ENCODE measurements at regions not wholly inside any gene's neighbourhood (a gene's known extent, or its start where the extent isn't known, plus 50 kb on each side); places are given as distances from the start of the nearest gene placed in this dataset.

DNA sequence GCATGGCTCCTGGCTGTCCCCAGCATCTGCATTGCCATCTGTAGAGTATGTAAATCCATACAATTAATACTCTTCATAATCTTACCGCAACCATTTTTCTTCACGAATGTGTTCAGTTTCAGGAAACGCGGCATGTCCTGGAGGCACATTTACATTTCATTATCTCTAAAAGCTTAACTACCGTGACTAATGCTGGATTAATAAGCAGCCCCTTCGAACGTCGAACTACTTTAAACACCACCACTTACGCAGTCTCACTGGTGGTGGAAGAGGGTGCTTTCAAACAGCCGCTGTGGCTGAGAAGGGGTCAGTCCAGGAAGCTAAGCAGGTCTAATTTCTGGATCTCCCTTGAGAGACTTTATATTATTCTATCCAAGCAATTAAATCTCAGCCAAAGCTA, 85.6 kb downstream of the C5orf15 start:
- DNase-seq (ENCODE audit: low read depth in 4 of 4, low spot score in 3 of 4) = no peak

DNA sequence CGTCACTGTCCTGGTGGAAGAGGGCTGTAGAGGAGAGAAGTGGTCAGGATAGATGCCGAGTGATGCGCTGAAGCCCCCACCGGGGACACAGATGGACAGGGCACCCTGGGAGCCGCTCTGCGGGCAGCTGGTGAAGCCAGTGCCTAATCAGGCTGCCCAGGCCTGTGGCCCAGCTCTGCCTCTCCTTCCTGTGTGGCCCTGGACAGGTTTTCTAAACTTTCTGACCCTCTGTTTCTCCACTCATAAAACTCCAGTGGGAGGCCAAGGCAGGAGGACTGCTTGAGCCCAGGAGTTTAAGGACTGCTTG, 86.1 kb downstream of the C5orf15 start:
- DNase-seq (ENCODE audit: low read depth in 4 of 4, low spot score in 3 of 4) = no peak

- no peak for DNase-seq (ENCODE audit: low read depth in 4 of 4, low spot score in 3 of 4)
Observed at GRCh38 chr5:133881576-133882388, 86.6 kb downstream of the C5orf15 start.

DNA sequence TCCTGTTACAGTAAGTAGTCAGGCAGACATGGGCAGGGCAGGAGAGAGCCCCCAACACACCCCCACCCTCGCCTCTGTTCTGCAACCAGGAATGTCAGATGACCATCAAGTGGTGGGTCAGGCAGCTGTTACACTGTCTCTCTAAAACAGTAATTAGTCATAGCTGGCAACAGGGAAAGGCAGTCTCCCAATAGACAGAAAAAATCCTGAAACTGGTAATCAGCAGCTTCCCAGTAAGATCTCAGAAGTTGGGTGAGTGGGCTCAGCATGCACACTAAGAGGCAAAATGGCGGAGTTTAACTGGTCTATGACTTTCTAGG, 90.2 kb downstream of the C5orf15 start:
- no peak for DNase-seq (ENCODE audit: low read depth in 4 of 4, low spot score in 3 of 4)

DNA sequence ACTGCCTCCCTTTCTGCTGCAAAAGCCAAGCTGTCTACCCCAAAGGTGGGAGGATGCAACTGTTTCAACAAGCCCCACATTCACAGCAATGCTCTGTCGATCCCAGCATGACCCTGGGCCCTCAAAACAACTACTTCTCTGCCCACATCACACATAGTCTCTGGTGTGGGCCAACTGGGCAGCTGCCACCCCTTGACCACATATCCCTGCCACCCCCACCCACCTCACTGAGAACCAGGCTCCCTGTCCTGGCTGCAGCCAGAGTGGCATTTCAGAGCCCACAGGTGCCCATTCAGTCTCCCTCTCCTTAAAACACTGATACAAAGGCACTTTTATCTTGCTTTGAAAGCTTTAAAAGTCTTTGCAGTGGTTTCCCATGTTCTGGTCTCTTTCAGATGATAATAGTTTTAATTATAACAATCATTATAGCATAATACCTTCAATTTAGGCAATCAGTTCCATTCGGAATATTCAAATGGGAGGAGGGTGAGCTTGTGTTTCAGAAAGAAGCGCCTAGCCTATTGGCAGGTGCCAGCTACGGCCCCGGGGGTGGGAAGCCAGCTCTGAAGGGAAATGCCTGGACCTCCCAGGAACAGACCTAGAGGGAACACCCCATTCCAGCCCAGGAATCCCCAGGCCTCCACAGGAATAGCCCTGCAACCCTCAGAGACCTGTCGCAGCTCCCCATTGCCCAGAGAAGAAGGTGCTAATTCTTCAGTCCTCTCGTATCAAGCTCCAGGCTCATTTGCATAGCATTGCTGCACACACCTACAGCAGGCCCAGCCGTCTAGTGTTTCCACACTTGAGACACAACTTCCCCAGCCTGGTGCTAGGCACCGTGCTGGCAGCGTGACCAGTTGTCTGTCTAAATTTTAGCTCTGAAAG, 90.8 kb downstream of the C5orf15 start:
- DNase-seq (ENCODE audit: low read depth in 4 of 4, low spot score in 3 of 4) = no peak

DNA sequence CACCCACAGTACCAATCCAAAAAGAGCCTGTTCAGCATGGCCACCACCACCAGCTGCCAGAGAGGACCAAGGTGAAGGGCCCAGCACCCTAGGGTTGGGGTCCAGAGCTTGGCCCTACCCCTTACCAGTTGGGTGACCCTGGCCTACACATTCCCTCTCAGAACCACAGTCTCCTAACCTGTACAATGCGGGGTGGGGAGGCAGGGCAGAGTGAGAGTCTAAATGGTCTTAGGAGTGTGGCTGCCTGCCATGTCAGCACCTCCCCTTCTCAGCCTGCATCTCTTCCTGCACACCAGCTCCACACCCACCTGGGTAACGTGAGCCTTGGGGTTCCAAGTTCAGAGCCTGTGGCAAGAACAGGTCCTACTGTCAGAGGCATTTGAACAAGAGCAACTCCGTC, 92.2 kb downstream of the C5orf15 start:
- DNase-seq (ENCODE audit: low read depth in 4 of 4, low spot score in 3 of 4) = no peak

DNA sequence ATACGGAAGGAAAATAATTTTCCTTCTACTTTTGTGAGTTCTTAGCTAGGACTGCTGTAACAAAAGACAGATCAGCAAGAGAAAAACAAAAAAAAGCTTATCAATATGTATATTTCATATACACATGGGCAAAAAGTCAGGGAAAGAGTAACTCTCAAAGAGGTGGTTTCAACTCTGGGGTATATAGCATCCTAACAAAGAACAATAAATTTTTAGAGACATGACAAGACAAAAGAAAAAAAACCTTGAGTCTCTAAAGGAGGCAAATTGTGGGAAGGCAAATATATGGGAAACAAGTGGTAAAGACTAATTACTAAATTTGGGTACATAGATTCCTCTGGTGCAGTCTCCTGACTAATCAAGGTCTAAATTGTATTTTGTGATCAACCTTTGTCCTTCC, 93.2 kb downstream of the C5orf15 start:
- no peak for DNase-seq (ENCODE audit: low read depth in 4 of 4, low spot score in 3 of 4)

GRCh38 chr5:133873449-133873848, 95.0 kb downstream of the C5orf15 start:
- DNase-seq (ENCODE audit: low read depth in 4 of 4, low spot score in 3 of 4) = no peak

- DNase-seq (ENCODE audit: low read depth in 4 of 4, low spot score in 3 of 4) = no peak
Observed at GRCh38 chr5:133870661-133871060, 97.8 kb downstream of the C5orf15 start.

GRCh38 chr5:133869519-133870335, 98.7 kb downstream of the C5orf15 start:
- no peak for DNase-seq (ENCODE audit: low read depth in 4 of 4, low spot score in 3 of 4)

- DNase-seq (ENCODE audit: low read depth in 4 of 4, low spot score in 3 of 4) = peak; percentile 36 to 60 (median 51)
Observed at GRCh38 chr5:133868946-133869518, 99.4 kb downstream of the C5orf15 start.

DNA sequence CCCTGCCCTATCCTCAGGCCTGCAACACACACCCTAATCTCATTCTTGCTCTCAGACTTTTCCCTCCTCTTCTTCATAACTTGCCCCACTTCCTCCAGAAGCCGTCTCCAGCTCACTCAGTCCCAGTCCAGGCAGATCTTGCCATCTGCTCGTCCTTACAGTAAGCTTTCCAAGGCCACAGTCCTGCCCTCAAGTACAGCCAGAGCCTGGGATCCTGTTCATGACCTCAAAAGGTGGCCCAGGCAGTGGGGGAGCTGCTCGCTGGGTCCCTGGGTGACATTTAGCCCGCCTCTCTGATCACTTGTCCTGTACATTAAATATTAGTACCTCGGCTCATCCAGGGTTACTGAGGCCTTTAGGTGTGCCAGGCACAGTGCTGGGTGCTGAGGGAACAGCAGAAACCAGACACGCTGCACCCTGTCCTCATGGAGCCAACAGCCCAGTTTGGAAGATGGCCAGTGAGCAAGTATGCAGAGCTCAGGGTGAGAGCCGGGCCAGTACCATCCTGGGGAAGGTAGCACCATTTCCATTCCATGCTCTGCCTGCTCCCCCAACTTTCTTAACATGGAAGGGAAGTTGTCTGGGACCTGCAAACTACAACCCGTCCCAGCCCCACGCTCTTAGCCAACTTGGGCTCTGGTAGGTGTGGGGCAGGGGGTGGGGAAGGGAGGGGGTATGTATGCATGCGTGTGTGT, 100.4 kb downstream of the C5orf15 start:
- no peak for DNase-seq (ENCODE audit: low read depth in 4 of 4, low spot score in 3 of 4)

DNA sequence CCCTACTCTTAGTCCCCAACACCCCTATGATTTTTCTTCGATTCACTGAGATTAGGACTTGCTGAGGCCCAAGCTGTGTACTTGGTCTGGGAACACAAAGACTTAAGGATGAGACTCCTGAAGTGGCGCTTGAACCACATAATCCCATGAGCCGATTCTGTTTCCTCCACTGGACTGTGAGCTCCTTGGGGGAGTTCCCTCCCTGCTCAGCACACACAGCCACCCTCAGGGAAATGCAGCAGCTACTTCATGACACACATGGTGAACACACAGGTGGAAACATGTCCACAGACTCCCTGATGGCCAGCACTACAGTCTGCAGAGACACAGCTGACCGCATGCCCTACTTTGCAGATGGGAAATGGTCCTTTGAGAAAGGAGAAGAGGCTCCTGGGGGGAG, 101.1 kb downstream of the C5orf15 start:
- no peak for DNase-seq (ENCODE audit: low read depth in 4 of 4, low spot score in 3 of 4)

GRCh38 chr5:133866903-133867245, 101.6 kb downstream of the C5orf15 start:
- no peak for DNase-seq (ENCODE audit: low read depth in 4 of 4, low spot score in 3 of 4)

DNA sequence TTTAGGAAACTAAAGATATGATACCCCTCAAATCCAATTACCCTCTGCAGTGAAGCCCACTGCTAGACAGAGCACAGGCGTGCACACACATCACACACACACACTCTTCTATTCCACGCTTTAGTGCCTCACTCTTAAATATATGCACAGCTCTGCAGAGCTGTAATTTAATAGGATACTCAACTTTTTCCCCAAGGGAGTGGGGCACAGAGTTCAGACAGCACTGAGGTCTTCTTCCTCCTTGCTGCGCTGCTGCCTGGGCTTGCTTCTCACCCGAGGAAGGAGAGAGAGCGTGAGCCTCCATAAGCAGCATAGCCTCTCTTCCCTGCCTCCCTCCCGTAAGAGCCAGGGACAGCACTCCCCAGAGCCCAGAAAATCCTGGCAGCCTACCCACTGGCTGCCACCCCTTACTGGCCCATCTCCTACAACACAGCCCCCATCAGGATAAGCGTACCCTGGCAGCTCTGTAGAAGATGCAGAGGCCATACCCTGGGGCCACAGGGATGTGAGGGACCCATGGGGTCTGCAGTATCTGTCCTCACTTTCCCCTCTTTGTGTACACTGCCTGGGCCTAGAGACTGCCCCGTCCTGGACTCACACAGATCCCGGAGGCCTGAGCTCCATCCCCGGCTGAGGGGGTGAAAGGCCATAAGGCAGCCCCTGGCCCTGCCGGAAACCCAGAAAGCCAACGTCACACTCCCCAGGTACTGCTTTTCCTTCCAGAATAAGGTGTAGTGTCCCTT, 102.1 kb downstream of the C5orf15 start:
- DNase-seq (ENCODE audit: low read depth in 4 of 4, low spot score in 3 of 4) = no peak

DNA sequence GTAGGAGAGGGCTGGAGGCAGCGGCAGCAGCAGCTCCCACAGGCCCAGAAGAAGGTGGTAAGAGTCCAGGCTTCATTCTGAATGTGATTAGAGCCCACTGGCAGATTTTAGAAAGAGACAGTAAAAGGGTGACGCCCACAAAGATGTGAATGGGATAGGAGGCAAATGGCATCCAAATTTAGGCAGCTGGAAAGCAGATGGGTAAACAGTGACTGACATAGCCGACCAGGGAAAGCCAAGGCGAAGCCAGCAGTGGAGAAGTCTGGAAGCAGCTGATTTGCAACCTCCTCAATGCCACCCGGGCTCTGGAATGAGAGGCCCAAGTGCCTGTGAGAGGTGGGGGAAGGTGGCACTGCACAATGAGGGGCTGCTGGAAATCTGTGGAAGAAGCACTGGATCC, 103.3 kb downstream of the C5orf15 start:
- no peak for DNase-seq (ENCODE audit: low read depth in 4 of 4, low spot score in 3 of 4)

GRCh38 chr5:133864711-133865110, 103.7 kb downstream of the C5orf15 start:
- no peak for DNase-seq (ENCODE audit: low read depth in 4 of 4, low spot score in 3 of 4)

GRCh38 chr5:133863857-133864585, 104.4 kb downstream of the C5orf15 start:
- DNase-seq (ENCODE audit: low read depth in 4 of 4, low spot score in 3 of 4) = no peak

GRCh38 chr5:133861161-133861737, 107.2 kb downstream of the C5orf15 start:
- no peak for DNase-seq (ENCODE audit: low read depth in 4 of 4, low spot score in 3 of 4)
